Limb (tissue), 2 donors: ENCODE measurements at regions not wholly inside any gene's neighbourhood (a gene's known extent, or its start where the extent isn't known, plus 50 kb on each side); places are given as distances from the start of the nearest gene placed in this dataset.
A peak's percentile ranks its signal among the peaks of the same experiment; 100 is the strongest.

Experiments used
- DNase-seq, 2 donors: peaks; one replicate each; pipeline ENCODE4 v3.0.0-alpha.2; 2016; ENCODE audit errors: extremely low spot score in 2 of 2

DNA sequence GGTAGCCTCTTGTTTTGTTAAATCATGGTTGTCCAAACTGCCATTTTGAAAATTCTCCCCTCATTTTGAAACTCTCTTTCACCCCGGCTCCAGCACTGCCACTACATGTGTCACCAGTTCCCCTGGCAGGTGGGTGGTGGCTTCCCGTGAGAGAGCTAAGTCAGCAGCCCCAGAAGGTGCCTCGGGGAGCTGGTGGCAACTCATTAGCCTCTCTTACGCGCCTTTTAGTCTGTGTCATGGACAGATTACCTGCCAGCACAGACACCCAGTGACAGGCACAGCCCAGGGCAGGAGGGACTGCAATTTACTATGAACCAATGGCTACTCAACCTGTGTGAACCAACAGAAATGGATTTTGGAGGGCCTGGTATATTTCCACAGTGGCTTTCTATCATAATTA, 147.1 kb upstream of the SASH1 start:
- no peak for DNase-seq

DNA sequence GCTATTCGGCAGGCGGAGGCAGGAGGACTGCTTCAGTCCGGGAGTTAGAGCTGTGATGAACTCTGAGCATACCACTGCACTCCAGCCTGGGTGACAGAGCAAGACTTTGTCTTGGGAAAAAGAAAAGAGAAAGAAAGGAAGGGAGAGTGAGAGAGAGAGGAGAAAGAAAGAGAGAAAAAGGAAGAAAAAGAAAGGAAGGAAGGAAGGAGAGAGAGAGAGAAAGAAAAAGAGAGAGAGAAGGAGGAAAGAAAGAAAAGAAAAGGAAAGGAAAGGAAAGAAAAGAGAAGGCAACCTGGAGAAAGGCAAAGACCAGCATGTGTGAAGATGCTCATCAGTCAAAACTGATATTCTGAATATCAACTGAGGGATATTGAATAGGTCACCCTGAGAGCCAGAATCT, 143.1 kb upstream of the SASH1 start:
- no peak for DNase-seq

- no peak for DNase-seq
Observed at GRCh38 chr6:148200293-148200692, 142.3 kb upstream of the SASH1 start.

- no peak for DNase-seq
Observed at GRCh38 chr6:148200781-148201180, 141.9 kb upstream of the SASH1 start.

DNA sequence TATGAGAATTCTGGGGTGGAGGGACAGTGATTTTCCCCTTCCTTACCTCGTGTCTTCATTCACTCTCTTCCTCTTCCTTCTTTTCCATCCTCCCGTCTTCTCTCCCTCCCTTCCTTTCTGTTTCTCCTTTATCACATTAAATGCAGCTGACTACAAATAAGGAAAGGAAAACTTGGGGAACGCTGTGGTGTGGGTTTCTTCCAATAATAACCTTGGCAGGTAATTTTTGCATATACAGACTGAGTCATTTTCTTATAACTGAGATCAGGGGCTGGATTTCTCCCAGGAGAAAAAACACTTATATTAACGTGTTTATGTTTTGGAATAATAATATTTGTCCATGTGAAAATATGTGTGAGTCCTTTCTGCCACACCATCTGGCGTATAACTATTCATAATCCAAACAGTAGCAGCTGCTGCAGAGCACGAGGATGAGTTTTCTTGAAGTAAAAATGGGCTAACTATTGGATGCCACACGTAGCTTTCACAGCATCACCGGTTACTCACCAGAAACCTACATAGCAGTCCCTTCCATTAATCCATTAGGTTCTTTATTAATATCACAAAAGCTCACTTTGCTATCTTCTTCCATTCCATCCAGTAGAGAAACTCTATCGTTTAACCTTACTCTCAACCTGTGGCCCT, 139.2 kb upstream of the SASH1 start:
- no peak for DNase-seq

GRCh38 chr6:148203970-148204369, 138.7 kb upstream of the SASH1 start:
- DNase-seq = peak; percentile 37 to 40

DNA sequence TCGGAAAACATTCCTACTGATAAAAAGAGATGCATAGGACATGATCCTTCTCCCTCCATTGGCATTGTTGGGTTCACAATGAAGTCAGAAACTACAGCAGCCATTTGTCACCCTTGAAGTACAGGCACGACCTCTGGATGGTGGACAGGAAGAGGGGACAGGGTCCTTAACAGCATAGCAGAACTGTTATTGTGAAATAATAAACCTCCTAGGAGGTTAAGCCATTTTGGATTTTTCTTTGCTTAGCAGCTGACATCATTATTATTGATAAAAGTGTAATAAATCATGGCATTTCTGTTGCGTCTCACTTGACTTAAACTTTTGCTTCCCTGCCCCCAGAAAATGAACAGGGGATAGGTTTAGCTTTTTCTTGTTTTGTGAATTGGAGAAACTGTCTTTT, 134.3 kb upstream of the SASH1 start:
- DNase-seq = no peak

- DNase-seq = no peak
Observed at GRCh38 chr6:148211777-148212324, 130.8 kb upstream of the SASH1 start.

DNA sequence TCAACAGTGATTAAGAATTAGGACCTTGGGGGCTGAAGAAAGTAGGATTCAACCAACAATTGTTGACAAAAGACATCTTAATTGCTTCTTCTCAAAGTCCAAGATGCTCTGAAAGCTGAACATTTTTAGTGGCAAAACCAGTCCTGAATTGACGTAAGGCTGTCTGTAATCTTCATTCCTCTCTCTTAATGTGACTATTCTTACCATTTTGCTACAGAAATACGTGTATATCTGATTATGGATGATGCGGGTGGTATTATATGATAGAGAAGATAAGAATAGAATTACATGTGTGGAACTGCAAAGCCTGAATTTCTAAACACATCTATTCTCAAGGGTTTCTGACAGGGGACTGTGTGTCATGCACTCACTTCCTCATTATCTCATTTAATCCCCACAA, 130.3 kb upstream of the SASH1 start:
- DNase-seq = no peak

- no peak for DNase-seq
Observed at GRCh38 chr6:148213366-148213765, 129.3 kb upstream of the SASH1 start.

GRCh38 chr6:148214667-148215066, 128.0 kb upstream of the SASH1 start:
- DNase-seq = no peak

DNA sequence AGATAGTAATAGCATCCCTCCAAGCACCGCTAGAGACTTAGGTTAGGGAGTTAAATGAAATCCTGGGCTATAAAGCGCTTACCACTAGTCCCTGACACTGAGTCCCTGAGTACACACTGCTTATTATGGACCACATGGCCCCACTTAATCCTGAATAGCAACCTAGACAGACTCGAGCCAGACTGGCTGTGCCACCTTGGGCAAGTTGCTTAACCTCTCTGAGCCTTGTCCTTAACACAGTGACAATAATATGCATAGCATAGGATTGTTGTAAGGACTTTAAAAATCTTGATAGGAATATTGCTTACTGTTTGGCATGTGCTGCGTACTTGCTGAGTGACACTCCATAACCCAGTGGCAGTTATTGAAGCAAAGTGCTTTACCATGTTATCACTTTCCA, 125.6 kb upstream of the SASH1 start:
- DNase-seq = no peak

DNA sequence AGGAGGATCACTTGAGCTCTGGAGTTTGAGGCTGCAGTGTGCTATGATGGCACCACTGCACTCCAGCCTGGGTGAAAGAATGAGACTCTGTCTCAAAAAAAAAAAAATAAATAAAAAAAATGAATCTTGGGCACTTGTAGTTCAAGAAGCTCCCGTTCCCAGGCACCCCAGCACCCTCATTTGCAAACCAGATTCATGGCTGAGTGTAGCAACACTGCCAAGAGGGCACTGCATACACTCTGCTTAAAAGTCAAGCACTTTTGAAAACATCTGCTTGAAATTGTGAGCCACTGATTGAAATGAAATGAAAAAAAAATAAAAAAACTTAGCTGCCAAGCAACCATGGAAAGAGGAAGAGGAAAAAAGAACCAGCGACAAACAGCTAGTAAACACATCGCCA, 124.7 kb upstream of the SASH1 start:
- DNase-seq = no peak

- DNase-seq = no peak
Observed at GRCh38 chr6:148218542-148219258, 123.9 kb upstream of the SASH1 start.

DNA sequence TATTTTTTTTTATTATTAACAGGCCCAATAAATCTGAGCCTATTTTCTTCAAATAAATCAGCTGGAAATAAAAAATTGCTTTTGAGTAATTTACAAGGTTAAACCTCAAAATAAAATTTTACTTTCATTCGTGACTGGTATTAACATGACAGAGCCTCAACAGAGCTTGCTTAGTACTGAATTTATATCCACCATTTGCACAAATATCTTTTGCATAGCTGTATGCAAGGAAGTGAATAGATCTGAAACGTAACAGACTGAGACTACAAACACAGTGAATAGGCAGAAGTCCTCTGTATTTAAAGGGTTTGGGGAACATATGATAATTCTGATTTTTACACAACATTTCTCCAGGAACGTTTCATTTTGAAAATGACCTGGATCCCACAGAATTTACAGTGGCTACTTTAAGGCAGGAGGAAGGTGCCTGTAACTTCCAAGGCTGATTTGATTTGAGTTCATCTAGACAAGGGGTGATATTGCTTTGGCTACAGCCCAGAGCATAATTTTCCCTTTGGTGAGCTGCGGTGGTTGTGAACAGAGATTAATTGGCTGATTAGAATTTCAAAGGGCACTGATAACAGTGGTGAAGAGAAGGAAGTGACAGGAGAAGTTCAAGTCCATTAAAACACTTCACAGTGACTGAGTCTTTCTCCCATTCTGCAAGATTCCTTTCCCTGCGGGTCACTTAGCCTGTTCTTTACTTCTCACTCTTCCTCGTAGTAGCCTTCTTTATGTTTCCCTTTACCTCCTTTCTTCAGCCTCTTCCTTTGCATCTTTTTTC, 121.2 kb upstream of the SASH1 start:
- DNase-seq = no peak

GRCh38 chr6:148222376-148222775, 120.3 kb upstream of the SASH1 start:
- DNase-seq = no peak

DNA sequence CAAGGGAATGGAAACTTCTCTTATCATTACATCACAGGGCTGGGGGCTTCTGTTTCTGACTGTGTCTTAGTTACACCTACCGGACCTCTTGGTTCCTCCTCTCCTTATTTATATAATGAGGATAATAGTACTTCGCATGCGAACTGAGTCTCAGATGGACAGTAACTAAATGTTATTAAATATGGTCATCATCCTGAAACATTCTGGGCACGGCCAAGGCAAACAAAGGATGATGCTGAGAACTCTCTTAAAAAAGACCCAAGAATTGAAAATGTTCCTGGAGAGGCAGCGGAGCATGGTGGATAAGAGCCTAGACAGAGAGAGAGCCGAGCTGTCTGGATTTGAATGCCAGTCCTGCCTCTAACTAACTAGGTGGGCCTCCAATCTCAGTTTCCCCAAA, 119.8 kb upstream of the SASH1 start:
- DNase-seq = no peak

- DNase-seq = no peak
Observed at GRCh38 chr6:148223424-148223842, 119.2 kb upstream of the SASH1 start.

- no peak for DNase-seq
Observed at GRCh38 chr6:148225871-148226270, 116.8 kb upstream of the SASH1 start.

- DNase-seq = no peak
Observed at GRCh38 chr6:148226284-148226683, 116.4 kb upstream of the SASH1 start.

DNA sequence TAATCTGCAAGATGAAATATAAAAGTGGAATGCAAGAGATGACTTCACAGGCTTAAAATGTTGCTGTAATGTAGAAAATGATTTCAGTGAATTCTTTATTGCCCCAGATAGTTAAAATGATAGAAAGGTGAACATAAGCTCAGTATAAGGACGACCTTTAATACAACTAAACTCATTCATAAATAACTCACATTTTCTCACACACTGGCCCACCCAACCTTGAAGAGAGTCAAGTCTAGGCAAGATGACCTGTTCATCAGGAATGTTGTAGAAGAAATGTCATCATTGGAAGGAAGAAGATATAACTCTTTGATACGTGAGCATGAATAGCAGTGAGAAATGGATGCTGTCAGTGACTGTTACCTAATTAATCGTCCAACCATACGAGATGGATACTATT, 111.1 kb upstream of the SASH1 start:
- DNase-seq = no peak

- no peak for DNase-seq
Observed at GRCh38 chr6:148235446-148235845, 107.2 kb upstream of the SASH1 start.
